HG03558 (cell line): ENCODE measurements at regions not wholly inside any gene's neighbourhood (a gene's known extent, or its start where the extent isn't known, plus 50 kb on each side); places are given as distances from the start of the nearest gene placed in this dataset.

Experiments used
- ATAC-seq: cut with Tn5 transposase; IDR thresholded peaks from one replicate; pipeline ENCODE4 v1.9.1; 2021; ENCODE audit warnings: moderate number of reproducible peaks; ENCODE audit not compliant: unreplicated experiment; ENCODE audit errors: extremely low read depth

DNA sequence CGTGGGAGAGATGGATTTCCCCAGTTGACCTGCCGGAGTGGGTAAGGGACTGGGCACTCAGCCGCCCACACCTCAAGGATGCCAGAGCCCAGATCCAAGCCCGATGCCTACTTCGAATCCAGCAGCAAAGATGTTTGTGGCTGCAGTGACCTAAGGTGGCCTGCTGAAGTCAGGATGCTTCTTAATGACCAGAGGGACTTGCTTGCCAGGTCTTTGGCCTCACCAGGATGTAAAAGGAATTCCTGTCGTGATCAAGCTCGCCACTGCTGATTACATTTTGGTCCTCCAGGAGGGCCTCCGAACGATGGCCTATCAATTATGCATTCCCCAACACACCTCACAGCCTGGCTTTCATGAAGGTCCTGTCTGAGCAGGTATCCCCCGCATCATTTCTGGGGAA lies 349.5 kb upstream of the ZMIZ1 start:
- no peak for ATAC-seq

DNA sequence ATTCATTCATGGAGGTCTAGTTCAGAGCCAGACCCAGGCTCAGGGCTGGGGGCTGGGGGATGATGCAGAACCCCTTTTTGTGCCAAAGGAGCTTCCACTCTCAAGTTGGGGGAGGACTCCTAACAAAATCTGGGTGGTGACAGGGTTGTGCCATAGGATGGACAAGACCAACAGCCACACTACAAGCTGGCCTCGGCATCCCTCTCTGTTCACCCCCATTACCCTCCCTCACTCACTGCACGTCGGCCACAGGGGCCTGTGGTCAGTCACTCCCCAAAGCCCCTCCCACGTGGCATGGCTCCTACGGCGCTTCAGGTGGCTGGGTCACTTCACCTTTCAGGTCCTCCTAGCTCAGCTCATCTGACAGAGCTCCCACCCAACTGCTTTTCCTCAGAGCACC lies 348.7 kb upstream of the ZMIZ1 start:
- ATAC-seq: no peak

DNA sequence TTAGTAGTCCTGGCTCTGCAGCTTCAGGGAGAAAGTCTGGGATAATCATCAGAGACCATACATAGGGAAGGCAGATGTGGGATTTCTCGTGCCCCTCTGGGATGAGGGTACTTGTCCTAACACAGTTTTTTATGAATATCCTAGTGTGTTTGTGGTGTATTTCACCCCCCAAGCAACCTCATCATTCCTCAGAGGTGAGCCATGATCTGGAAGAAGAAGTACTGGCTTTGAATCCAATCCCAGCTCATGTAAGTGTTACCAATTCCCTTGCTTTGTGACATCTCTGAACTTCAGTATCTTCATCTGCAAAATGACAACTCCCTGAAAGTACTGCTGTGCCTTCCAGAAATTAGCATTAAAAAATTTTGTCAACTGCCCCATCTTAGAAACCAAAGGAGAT lies 347.5 kb upstream of the ZMIZ1 start:
- ATAC-seq: no peak

DNA sequence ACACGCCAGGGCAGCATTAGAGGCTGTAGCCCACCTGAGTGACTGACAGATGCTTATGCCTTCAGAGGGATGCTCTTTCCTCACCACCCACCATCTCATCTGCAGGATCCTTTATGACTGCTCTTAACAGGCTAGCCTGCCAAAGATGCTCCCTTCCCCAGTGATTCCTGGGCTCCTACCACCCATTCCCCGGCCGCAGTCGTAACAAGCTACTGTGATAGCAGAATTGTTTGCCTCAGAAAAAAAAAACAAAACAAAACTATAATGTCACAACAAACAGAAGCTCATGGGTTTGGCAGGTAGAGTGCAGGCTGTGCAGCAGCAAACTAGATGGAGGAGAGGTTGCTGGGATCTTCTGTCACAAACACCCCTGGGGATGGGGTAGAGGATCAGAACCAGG lies 343.9 kb upstream of the ZMIZ1 start:
- no peak for ATAC-seq

DNA sequence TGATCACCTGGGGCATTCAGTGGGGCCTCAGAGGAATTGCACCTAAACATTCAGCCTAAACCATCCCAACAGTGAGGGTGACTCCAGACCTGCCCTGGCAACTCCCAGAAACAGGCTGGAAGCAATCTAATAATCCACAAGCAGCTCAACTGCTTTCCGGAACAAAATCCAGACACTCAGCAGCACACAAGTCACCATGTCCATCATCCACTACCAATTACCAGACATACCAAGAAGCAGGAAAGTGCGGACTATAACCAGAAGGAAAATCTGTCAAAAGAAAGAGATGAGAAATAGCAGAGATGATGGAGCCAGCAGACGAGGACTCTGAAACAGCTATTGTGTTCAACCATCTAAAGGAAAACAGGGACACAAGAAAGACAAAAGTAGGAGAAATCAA lies 342.6 kb upstream of the ZMIZ1 start:
- no peak for ATAC-seq

DNA sequence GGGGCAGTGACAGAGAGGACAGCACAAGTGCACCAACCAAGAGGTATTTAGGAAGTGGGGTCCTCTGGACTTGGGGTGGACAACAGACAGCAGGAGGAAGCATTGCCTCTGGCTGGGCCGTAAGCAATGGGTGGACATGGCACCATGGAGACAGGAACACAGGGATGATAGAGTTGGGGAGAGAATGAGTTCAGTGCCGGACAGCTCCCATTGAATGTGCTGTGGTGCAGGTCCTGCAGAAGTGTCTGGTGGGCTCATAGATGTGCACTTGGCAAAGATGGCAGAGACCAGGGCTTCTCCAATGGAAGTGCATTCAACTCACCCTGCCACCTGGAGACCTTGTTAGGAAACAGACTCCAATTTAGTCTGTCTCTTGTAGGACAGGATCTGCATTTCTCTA lies 341.5 kb upstream of the ZMIZ1 start:
- no peak for ATAC-seq

DNA sequence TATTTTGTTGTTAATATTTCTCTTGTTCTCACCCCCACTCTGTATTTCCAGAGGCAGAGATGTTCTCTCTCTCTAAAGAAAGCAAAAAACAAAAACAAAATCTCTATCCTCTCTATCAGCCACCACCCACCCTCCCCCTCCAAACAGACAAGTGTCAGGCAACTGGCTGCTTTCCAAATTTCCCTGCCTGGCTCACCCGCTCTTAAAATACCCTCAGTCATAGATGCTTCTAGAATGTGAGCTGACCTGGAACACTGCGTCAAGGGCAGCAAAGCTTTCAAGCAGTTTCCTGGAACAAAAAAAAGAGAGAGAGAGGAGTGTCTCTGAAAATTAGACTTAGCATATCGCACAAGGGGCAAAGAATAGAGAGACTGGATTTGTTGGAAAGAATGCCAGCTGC lies 341.0 kb upstream of the ZMIZ1 start:
- ATAC-seq: no peak

DNA sequence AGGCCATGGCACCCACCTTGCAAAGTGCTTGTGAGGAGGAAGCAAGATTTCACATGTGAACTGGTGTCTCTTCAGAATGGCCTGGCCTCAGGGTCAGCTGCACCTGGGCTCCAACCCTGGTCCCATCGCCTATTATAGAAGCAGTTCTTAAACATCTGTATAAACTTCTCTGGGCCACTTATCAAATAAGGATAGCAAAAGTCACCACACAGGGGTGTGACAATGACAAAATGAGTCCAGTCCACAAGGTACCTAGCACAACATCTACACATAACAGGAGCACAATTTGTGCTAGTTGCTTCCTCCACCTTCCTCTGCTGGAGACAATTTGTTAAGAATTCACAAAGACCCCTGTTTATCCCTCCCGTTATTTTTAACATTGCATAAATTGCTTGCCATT lies 340.6 kb upstream of the ZMIZ1 start:
- no peak for ATAC-seq

DNA sequence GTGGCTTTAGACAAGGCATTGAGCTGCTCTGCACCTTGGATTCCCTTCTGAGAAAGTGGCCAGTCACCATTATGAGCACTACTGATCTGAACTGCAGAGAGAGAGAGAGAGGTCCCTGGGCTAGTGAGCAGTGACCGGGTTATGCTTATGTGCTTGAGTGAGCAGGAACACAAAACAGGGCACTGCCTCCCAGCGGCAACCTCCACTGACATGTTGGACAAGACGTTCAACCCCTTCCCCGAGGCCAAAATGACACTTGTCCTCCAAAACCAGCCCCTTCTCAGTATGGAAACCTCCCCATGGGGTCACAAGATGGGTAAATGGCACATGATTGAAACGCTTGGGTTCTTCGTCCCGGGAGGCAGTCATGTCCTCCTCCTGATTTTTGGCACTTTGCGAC lies 339.4 kb upstream of the ZMIZ1 start:
- ATAC-seq: no peak

DNA sequence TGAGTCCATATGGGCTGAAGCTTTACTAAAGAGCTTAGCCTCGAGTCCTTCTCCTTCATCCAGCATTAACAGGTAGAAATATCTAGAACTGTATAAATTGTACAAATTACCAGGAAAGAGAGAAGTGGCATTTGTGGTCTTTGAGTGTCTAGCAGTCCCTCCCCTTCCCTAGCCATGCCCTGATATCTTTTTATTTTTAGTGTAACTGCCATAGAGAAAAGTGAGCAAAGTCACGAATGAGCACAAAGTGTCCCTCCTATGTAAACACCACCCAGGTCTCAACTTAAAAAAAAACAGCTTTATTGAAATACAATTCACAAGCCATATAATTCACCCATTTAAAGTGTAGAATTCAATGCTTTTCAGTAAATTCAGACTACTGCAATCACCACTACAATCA lies 339.0 kb upstream of the ZMIZ1 start:
- no peak for ATAC-seq

DNA sequence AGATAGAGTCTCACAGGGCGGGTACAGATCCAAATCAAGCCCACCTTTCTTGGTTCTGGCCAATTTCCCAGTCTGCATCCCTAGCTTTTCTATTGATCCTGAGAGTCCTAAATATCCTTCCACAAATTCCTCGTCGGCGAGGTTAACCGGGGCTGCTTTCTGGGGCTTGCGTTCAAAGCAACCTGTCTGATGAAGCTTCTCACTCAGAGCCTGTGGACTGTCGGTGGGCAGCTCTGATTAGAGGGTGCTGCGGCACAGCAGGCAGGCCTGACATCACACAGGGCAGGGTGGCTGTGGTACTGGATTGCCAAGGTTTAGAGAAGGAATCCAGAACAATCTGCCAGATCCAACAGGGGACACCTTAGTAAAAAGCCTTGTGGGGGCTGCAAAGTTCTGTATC lies 338.0 kb upstream of the ZMIZ1 start:
- no peak for ATAC-seq

DNA sequence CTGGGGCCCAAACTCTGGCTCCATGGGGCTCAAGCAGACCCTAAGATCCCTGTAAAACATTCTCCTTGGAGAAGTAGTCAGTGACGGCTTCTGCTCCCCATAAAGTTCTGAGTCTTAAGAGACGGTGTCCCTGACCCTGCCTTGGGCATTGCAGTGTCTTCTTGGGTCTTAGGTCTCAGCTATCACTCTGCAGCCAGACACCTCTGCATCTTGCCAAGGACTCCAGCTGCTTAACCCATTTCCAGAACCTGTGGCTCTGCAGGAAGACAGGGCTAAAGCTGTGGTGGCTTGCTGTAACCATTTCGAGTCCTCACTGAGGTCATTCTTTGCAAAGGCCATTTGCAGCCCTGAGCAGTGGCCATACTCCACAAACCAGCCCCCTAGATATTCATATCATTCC lies 337.1 kb upstream of the ZMIZ1 start:
- ATAC-seq: no peak

DNA sequence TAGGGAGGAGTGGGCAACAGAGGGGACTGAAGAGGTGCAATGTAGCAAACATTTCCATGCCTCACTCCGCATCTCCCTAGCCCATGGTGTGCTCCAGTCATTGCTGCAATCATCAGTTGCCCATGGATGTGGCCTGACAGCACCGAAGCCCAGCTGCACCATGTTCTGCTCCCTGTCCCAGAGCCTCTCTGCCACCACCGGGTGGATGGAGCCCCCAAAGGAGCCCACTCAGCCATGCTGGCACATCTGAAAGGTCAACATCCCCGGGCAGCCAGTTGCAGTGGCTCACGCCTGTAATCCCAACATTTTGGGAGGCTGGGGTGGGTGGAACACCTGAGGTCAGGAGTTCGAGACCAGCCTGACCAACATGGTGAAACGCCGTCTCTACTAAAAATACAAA lies 336.4 kb upstream of the ZMIZ1 start:
- ATAC-seq: no peak

DNA sequence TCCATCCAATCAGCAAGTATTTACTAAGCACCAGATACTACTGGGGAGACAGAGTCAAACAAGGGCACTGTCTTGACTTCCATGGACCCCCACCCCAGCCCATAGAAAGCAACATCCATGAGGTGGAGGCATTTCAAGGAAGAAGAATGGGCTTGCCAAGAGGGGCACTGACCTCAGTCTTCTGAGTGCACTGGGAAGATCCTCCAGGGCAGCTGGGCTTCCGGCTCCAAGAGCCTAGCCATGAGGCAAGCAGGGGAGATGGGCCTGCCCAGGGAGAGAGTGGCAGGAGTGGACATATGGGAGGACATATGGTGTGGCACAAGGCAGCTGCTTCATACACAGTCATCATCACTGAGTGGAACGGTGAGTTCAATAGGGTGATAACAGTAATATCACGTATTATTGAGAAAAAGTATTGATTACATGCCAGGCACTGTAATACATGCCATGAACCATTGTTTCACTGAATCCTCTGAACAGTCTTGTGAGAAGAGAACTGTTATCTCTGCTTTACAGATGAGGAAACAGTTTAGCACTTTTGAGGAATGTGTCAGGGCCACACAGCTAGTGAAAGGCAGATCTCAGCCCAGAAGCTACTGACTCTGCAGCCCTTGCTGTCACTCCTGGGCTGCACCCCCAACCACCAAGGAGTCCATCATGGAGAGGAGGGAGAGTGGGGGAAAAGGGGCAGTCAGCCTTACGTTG lies 331.7 kb upstream of the ZMIZ1 start:
- ATAC-seq: no peak

DNA sequence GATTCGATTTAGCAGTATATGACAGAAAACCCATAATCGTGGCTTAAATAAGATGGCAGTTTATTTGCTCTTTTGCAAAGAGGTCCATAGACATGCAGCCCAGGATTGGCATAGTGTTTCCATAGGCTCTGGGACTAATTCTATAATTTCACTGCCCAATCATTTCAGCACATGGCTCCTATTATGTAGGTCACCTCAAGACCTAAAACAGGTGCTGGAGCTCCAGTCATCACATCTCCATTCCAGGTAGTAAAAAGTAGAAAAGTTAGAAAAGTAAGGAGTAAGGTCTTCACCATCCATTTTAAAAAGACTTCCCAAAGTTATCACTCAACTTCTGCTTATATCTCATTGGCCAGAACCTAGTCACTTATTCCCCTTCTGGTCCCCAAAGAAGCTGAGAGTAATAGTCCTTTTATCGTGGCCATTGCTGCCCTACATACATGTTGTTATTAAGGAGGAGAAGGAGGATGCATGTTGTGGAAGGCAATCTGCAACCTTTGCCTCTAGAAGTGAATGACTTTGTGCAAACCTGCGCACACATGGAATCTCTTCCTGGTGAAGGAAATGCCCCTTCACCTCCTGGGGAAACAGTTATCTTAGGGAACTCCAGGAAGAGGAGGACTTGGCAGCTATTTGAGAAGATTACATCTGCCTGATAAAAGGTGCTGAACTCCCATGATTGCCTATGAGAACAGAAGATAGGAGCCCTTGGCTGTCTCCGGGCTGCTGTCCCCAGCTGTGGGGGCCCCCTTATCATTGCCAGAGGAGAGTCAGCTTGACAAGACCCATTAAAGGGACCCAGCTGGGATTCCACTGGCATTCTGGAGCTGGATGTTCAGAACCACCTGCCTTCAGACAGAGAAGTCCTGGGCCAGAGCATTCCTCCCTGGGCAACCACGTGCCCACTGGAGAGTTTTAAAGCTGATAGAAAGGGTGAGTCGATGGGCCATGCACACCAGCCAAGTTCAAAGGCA lies 330.6 kb upstream of the ZMIZ1 start:
- ATAC-seq: no peak

DNA sequence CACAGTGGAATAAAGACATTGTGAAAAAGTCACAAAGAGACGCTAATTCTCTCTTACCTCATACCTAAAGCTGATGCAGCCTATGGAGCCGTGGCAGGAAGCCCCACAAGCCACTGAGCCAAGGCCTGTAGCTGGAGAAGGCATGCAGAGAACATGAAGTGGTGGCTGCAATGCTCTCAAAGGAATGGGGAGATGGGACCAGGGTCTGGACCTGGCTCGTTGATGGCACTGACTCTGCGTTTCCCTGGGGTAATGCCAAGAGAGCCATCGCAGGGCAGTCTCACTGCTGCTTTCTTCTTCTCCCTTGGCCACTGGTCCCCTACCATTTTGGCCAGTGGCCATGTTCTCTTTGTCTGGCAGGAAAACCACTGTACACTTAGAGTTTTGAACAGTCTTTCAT lies 329.9 kb upstream of the ZMIZ1 start:
- ATAC-seq: no peak

DNA sequence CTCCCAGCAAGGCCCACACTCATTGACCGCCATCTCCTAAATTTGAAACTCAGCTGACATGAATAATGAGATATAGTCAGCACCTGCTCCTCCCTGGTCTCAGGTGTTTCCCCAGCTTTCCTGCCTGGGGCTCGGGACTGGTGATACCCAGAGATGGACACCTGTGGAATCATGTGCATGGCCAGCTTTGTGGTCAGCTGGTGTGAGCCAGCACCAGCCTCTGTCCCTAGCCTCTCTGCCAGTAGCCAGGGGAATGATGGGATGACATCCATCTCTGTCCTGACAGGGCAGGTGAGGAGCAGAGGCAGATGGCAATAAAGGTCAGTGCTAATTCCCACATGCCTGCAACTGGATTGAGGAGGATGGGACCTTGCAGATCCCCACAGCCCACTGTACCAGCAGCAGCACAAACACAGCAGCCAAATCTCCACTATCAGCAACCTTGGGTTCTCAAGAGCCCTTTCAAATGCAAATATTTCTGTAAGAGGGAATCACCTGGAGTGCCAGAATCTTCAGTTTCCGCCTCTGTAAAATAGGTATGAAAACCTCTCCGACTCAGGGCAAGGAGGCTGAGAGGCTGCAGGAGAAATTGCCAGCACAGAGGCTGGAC lies 329.2 kb upstream of the ZMIZ1 start:
- no peak for ATAC-seq

DNA sequence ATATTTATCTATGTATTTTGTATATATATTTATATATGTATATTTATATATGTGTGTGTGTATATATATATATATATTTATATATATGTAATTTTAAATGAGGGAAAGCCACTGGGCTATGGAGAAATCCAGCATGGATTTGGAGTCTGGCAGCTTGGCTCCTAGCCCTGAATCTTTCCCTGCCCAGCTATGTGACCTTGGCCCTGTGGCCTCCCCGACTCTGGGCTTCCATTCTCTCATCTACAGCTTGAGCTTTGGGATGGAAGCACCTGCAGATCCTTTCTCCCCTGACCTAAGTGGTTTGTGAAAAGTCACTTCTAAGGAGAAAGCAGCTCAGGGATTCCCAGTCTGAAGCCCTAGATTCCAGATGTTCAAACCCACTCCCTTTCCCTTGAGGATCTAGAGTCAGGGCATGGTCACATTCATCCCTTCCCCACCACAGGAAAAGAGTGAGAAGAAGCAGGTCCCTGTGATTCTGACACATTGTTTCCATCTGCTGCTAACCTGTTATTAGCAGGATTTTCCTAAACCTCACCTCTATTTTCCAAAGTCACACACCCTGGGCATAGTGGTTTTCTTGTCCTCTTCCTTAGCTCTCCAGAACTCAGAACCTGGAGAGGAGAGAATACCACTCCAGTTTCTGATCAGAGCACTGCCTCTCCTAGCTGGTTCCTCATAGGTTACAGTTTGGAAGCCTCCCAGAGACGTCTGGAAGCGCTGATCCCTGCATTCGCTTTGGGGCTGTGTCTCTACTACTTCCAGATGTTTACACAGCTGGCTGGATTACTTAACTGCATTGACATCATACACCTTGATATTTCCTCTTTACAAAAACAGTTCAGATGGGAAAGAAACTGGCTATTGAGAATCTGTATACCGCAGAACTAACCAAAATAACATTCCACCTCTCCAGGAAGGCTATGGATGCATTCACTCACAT lies 327.5 kb upstream of the ZMIZ1 start:
- ATAC-seq: no peak

DNA sequence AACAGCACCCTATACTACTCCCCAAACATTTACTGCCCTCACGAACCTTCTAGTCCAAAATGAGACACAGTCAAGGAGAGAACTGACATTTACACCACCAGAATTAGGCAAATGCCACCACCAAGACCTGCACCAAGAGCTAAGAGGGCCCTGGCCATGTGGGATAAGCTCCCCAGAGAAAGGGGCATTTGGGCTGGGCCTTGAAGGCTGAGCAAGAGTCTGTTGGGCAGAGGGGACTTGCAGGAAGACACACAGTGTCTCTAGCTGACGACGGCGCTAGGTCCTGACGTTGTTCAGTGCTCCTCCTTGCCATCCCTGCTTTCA lies 326.4 kb upstream of the ZMIZ1 start:
- no peak for ATAC-seq
